Skeletal muscle tissue (tissue), 3 donors: ENCODE measurements at regions not wholly inside any gene's neighbourhood (a gene's known extent, or its start where the extent isn't known, plus 50 kb on each side); places are given as distances from the start of the nearest gene placed in this dataset.
A peak's percentile ranks its signal among the peaks of the same experiment; 100 is the strongest.

Experiments
- H3K27ac ChIP-seq: one replicate; pipeline ENCODE4 v1.7.0; 2013; ENCODE audit warnings: mild to moderate bottlenecking, low read depth, low read length, inconsistent platforms
- H3K27me3 ChIP-seq, 3 donors: one replicate each; pipeline ENCODE4 v1.7.0; 2013; ENCODE audit warnings: low read length in 3 of 3; ENCODE audit not compliant: control insufficient read depth in 3 of 3, insufficient read depth in 3 of 3
- H3K36me3 ChIP-seq, 3 donors: one replicate each; pipeline ENCODE4 v1.7.0; 2013; ENCODE audit warnings: low read length in 3 of 3; ENCODE audit not compliant: control insufficient read depth in 3 of 3, insufficient read depth in 3 of 3
- H3K4me1 ChIP-seq, 3 donors: one replicate each; pipeline ENCODE4 v1.7.0; 2013; ENCODE audit warnings: low read length in 3 of 3, mild to moderate bottlenecking in 3 of 3; ENCODE audit not compliant: control insufficient read depth in 3 of 3, insufficient read depth in 3 of 3
- H3K4me3 ChIP-seq, 3 donors: one replicate each; pipeline ENCODE4 v1.7.0; 2013; ENCODE audit warnings: low read length in 3 of 3
- H3K9ac ChIP-seq, 3 donors: one replicate each; pipeline ENCODE4 v1.7.0; 2013; ENCODE audit warnings: low read length in 3 of 3, mild to moderate bottlenecking in 3 of 3, moderate library complexity in 2 of 3, low read depth in 1 of 3
- H3K9me3 ChIP-seq, 3 donors: one replicate each; pipeline ENCODE4 v1.7.0; 2013; ENCODE audit warnings: low read length in 3 of 3; ENCODE audit not compliant: control insufficient read depth in 3 of 3
- donor health status: Osteomylitis.

GRCh38 chr1:222015686-222016085, 273.8 kb upstream of the DUSP10 start:
- H3K36me3 ChIP-seq, result no peaks in the 10 kb centered on the region
- H3K4me1 ChIP-seq, result peaks cover 0 to 12% (median 8%) of the 10 kb centered on the region in 3 donors
- H3K27ac ChIP-seq, result no peak overlapping the region
- no peak overlapping the region for H3K9ac ChIP-seq
- no peaks in the 10 kb centered on the region for H3K9me3 ChIP-seq
- no peaks in the 10 kb centered on the region for H3K27me3 ChIP-seq
- no peak overlapping the region for H3K4me3 ChIP-seq

- H3K27ac ChIP-seq, result no peak overlapping the region
- H3K9ac ChIP-seq, result no peak overlapping the region
- H3K27me3 ChIP-seq, result no peaks in the 10 kb centered on the region
- peaks cover 0 to 8% (median 8%) of the 10 kb centered on the region in 3 donors for H3K4me1 ChIP-seq
- H3K9me3 ChIP-seq, result no peaks in the 10 kb centered on the region
- no peaks in the 10 kb centered on the region for H3K36me3 ChIP-seq
- no peak overlapping the region for H3K4me3 ChIP-seq
These were observed 272.1 kb upstream of the DUSP10 start for GRCh38 chr1:222014001-222014400.

- Histone ChIP-seq H3K36me3 (no peaks in the 10 kb centered on the region), H3K9me3 (no peaks in the 10 kb centered on the region), H3K27ac (no peak overlapping the region), H3K27me3 (no peaks in the 10 kb centered on the region), H3K4me1 (peaks cover 0 to 8% (median 3%) of the 10 kb centered on the region in 3 donors), H3K9ac (no peak overlapping the region), H3K4me3 (no peak overlapping the region)
These were observed 270.9 kb upstream of the DUSP10 start for GRCh38 chr1:222012816-222013215.

GRCh38 chr1:222010306-222010705, 268.4 kb upstream of the DUSP10 start:
- no peak overlapping the region for H3K4me3 ChIP-seq
- H3K36me3 ChIP-seq, result no peaks in the 10 kb centered on the region
- no peak overlapping the region for H3K9ac ChIP-seq
- H3K27ac ChIP-seq, result no peak overlapping the region
- H3K9me3 ChIP-seq, result no peaks in the 10 kb centered on the region
- no peaks in the 10 kb centered on the region for H3K27me3 ChIP-seq
- no peaks in the 10 kb centered on the region for H3K4me1 ChIP-seq

GRCh38 chr1:222009105-222009730, 267.3 kb upstream of the DUSP10 start:
- Histone ChIP-seq H3K9me3 (no peaks in the 10 kb centered on the region), H3K36me3 (no peaks in the 10 kb centered on the region)

GRCh38 chr1:222006715-222007114, 264.8 kb upstream of the DUSP10 start:
- Histone ChIP-seq H3K4me3 (no peak overlapping the region), H3K27me3 (no peaks in the 10 kb centered on the region), H3K4me1 (no peaks in the 10 kb centered on the region), H3K36me3 (no peaks in the 10 kb centered on the region), H3K9ac (no peak overlapping the region), H3K27ac (no peak overlapping the region), H3K9me3 (no peaks in the 10 kb centered on the region)

More at GRCh38 chr1:222009105-222009730, 267.3 kb upstream of the DUSP10 start:
- Histone ChIP-seq H3K4me1 (no peaks in the 10 kb centered on the region), H3K27me3 (no peaks in the 10 kb centered on the region), H3K9ac (no peak overlapping the region), H3K4me3 (peak overlapping the region in 1 of 3 donors; percentile 45), H3K27ac (no peak overlapping the region)

- Histone ChIP-seq H3K9me3 (no peaks in the 10 kb centered on the region), H3K27ac (no peak overlapping the region), H3K27me3 (no peaks in the 10 kb centered on the region), H3K4me3 (no peak overlapping the region), H3K36me3 (no peaks in the 10 kb centered on the region), H3K4me1 (no peaks in the 10 kb centered on the region), H3K9ac (no peak overlapping the region)
These were observed 262.9 kb upstream of the DUSP10 start for GRCh38 chr1:222004784-222005183.

- H3K9me3 ChIP-seq, result no peaks in the 10 kb centered on the region
These were observed 262.1 kb upstream of the DUSP10 start for GRCh38 chr1:222004034-222004433.

GRCh38 chr1:222002503-222002902, 260.6 kb upstream of the DUSP10 start:
- Histone ChIP-seq H3K9me3 (no peaks in the 10 kb centered on the region), H3K27me3 (no peaks in the 10 kb centered on the region), H3K36me3 (no peaks in the 10 kb centered on the region), H3K4me3 (no peak overlapping the region), H3K9ac (no peak overlapping the region), H3K4me1 (no peaks in the 10 kb centered on the region), H3K27ac (no peak overlapping the region)

More at GRCh38 chr1:222004034-222004433, 262.1 kb upstream of the DUSP10 start:
- Histone ChIP-seq H3K36me3 (no peaks in the 10 kb centered on the region), H3K4me1 (no peaks in the 10 kb centered on the region), H3K27ac (no peak overlapping the region), H3K9ac (no peak overlapping the region), H3K4me3 (no peak overlapping the region), H3K27me3 (no peaks in the 10 kb centered on the region)

- Histone ChIP-seq H3K9ac (no peak overlapping the region), H3K27me3 (no peaks in the 10 kb centered on the region), H3K27ac (no peak overlapping the region), H3K36me3 (no peaks in the 10 kb centered on the region), H3K4me1 (no peaks in the 10 kb centered on the region), H3K9me3 (no peaks in the 10 kb centered on the region), H3K4me3 (no peak overlapping the region)
These were observed 258.2 kb upstream of the DUSP10 start for GRCh38 chr1:222000131-222000530.
